GM18520 (cell line): ENCODE measurements at regions not wholly inside any gene's neighbourhood (a gene's known extent, or its start where the extent isn't known, plus 50 kb on each side); places are given as distances from the start of the nearest gene placed in this dataset.

Experiments used
- ATAC-seq: cut with Tn5 transposase; IDR thresholded peaks from one replicate; pipeline ENCODE4 v1.9.1; 2021; ENCODE audit not compliant: unreplicated experiment

GRCh38 chr18:39039813-39040212 is 1474.2 kb upstream of the CELF4 start:
- no peak for ATAC-seq

DNA sequence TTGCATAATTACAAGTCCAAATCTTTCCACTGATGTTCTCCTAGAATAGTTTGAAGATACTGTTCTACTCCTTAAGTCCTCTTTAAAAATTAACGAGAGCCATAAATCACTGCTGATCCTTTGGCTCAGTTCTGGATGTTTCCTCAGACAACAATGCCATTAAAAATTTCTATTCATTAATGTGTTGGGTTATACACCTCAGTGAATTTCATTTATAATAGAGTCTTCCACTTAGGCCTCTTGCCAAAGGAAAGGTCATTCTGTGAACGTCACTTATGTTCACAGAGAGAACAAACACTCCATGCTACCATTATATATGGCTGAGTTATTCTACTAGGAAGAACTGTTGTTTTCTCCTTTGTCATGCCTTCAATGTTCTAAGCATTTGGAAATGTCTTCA is 1472.3 kb upstream of the CELF4 start:
- ATAC-seq, result no peak

DNA sequence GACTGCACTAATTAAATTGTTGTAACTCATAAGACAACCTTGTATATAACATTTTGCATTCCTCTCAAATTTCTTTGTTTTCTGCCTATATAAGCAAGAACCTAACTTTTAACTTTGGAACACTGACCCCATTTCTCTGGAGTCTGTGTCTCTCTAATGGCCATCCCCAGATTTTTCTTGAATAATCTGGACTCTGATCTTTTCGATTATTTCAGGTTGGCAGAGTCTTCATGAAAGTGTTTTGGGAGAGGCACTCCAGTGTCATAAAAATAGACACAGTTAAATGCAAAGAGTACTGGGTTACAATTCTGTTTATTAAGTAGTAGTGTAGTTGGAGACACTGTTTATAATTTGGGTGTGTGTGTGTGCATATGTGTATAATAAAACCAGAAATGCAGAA is 1467.7 kb upstream of the CELF4 start:
- no peak for ATAC-seq

DNA sequence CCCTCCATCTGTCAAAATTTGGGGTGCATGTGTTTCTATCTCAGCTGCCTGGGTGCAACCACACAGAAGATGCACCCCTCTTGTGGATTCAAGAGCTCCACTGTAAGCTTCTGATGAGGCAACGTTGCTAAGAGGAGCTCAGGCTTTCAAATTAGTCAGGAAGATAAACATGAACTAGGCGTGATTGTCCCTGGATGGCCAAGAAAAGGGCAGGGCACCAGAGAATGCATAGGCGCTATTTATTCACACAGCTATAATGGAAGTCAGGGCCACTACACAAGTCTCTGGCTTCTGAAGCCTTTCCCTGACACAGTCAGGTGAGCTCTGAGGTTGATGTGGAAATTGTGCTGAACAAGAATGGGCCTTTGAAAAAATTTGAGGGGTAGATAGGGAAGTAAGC is 1466.0 kb upstream of the CELF4 start:
- no peak for ATAC-seq

- no peak for ATAC-seq
These were observed 1464.6 kb upstream of the CELF4 start for GRCh38 chr18:39030124-39030655.

GRCh38 chr18:39025531-39025930 is 1459.9 kb upstream of the CELF4 start:
- ATAC-seq, result no peak

GRCh38 chr18:39019989-39020388 is 1454.4 kb upstream of the CELF4 start:
- no peak for ATAC-seq

DNA sequence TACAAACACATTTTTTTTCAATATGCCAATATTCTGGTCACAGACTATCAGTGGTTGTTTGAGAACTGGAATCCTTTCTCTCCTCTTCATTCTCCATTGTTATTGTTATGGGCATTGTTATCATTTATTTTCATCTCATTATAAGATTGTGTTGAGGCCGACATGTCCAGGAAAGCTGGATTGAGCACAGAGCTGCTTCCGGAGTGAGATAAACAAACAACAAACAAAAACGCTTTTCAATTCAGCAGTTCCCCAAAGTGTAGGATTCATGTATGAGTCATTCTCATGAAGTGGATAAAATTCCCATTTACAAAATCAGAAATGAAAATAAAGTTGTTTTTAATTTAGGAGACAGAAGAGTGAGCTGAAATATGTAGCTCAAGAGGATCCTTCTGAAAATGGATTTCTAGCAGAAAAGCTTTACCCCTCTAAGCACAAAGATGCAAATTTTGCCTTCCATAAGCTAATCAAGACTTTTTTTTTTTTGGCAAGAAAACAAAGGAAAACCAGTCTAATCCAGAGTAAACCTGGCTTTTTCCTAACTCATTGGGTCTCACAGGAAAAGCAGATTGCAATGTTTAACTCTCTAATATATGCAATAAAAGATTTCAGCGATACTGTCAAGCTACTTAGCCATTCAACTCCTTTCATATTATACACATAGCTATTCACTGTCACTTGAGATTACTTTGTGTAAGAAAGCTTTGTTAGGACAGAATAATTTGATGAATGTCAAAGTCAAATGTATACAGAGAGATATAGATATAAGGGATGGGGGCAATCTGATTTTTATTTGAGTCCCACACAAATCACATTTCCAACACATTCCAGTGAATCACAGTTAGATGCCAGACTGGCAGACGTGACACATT is 1441.7 kb upstream of the CELF4 start:
- ATAC-seq, result no peak

DNA sequence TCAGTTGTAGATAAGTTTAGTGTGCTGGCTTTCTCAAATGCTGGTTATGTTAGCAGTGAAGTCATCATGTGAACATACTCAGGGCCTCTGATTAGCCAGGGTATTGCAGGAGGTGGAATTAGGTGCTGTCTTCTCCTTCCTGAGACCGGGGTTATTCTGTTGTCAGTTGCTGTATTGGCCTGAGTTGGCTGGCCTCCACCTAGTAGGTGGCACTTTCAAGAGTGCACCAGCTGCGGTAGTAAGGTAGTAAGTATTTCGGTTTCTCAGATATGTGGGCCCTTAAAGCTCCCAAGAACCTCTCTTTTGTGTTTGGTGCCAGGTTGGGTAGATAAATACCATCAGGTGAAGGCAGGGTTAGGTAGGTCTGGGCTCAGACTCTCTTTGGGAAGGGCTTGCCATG is 1430.5 kb upstream of the CELF4 start:
- ATAC-seq, result no peak

DNA sequence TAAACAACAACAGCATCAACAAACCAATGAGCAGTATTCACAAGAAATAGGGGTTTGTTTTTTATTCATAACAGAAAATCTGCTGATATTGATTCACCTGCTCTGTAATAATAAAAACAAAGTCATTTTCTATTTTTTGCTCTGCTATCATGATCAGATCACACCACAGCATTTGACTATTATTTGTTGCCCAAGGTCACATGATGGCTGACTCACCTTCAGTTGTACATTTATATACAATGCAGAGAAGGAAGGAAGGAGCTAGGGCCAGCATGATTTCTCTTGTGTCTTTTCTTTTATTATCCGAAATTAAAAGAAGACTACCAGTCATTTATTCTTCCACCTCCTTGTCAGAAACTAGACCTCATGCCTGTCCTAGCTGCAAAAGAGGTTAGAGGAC is 1427.7 kb upstream of the CELF4 start:
- no peak for ATAC-seq

DNA sequence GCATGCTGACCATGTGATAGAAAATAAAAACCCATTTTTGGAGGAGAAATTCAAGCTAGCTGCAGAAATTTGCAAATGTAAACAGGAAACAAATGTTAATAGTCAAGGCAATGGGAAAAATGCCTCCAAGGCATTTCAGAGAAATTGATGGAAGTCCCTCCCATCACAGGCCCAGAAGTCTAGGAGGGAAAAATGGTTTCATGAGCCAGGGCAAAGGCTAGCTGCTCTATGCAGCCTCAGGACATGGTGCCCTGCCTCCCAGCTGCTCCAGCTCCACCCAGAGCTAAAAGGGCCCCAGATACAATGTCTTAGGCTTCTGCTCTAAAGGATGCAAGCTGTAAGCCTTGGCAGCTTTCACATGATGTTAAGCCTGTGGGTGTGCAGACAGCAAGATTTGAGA is 1419.4 kb upstream of the CELF4 start:
- ATAC-seq, result no peak

- ATAC-seq, result no peak
These were observed 1416.5 kb upstream of the CELF4 start for GRCh38 chr18:38982072-38982471.

- no peak for ATAC-seq
These were observed 1415.8 kb upstream of the CELF4 start for GRCh38 chr18:38981389-38981788.

- no peak for ATAC-seq
These were observed 1414.8 kb upstream of the CELF4 start for GRCh38 chr18:38980420-38980819.

DNA sequence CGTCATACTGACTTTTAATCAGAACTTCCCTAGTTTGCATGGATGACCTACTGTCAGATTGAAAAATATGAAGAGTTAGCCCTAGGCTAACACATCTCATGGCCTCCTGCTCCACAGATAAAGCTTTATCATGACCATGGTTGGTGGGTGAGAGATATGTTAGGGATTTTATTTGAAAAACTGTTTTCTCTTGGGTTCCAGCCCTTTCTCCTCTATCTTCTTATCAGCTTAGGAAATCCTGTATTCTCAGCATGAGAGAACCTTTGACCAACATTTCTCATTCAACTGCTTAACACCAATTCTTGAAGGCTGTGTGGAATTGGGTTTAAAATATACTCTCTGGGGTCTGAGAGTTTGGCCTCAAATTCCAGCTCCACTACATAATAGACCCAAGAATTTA is 1407.0 kb upstream of the CELF4 start:
- no peak for ATAC-seq

DNA sequence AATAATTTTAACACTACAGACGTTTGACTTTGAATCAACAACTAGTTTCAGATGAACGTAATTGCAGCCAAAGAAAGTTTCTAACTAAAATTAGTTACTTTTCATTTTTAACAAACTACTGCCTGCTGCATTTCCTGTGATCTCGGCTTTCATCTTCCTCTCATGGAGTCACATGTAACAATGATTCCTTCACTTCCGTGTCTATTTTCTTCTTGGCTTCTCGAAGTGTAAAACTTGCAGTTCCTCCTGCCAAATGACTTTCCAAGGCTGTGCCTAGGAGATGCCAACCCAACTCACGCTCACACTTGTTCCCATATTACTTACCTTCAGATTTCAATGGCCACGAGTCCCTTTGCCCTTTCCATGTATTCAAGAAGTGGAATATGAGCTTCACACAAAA is 1406.3 kb upstream of the CELF4 start:
- ATAC-seq, result no peak

DNA sequence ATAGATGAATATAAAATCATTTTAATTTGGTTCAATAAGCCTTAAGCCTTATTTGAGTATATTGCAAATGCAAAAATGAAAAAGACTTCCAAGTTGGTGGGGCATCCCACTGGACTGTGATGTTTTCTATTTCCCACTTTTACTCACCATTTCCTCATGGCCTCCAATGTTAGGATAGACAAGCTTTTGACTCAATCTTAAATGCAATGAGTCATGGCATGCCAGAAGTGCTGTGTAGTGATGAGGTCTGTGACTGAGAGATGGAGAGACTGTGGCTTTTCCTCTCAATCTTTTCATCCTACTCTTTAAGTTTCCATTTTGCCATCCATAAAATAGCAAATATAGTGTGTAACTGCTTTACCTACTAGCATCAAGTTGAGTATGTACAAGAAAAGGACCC is 1401.2 kb upstream of the CELF4 start:
- ATAC-seq, result no peak

- ATAC-seq, result no peak
These were observed 1398.5 kb upstream of the CELF4 start for GRCh38 chr18:38963943-38964660.

- ATAC-seq, result no peak
These were observed 1396.3 kb upstream of the CELF4 start for GRCh38 chr18:38961880-38962279.

DNA sequence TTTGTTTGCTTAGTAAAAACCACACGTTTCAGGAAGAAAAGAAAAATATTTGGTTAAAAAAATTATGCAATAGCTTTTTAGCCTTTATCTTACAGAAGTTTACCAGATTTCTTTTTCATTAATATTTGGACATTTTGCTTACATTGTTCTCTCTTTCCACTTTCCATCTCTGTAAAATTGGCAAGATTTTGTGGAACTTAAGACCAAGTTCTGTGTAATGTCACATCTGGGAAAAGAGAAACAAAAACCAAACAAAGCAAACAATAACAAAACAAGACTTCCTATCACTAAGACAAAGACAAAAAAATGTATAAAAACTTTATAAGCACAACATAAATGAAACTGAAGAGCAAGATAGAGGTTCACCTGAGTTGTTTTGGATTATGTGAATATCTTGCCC is 1392.1 kb upstream of the CELF4 start:
- ATAC-seq, result no peak

GRCh38 chr18:38956068-38956467 is 1390.5 kb upstream of the CELF4 start:
- no peak for ATAC-seq

DNA sequence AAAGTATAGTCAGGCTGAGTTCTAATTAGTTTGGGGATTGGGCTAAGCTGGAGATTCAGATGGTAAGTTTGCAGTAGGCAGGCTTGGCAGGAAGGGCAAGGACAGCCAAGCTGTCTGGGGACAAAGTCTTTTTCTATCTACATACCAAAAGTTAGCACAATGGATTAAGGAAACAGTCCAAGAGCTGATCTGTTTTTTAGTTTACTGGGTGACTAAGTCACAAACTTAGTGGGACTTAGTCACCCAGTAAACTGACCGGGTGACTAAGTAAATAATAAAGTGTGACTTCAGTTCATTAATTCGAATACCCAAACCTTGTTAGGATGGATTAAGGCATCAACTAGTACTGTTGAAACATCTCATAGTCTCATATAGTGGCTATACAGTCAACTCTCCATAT is 1386.0 kb upstream of the CELF4 start:
- ATAC-seq, result no peak
